SK-N-SH (cell line): ENCODE measurements at regions not wholly inside any gene's neighbourhood (a gene's known extent, or its start where the extent isn't known, plus 50 kb on each side); places are given as distances from the start of the nearest gene placed in this dataset.

Source experiments
- CTCF ChIA-PET: fragments of 300-600, 350-600 bp; formaldehyde crosslinking; extraction: SDS; loops from one replicate; lab custom pipeline; 2021; lab: Yijun Ruan, JAX
- POLR2A ChIA-PET: fragments of 350-600 bp; sonication (Branson Sonifier 250); formaldehyde crosslinking; extraction: SDS; loops from one replicate; lab custom pipeline; 2020; ENCODE audit warnings: antibody characterized with exemption, inconsistent platforms; lab: Yijun Ruan, JAX
- DNase-seq: peaks from one replicate; pipeline ENCODE4 v3.0.0; 2012
- H2AFZ ChIP-seq: fragments of 200-600 bp; sonication (generic); 2 replicates; pipeline ENCODE4 v1.8.1; 2016; ENCODE audit warnings: antibody characterized with exemption, mild to moderate bottlenecking, low read depth
- H3F3A ChIP-seq: fragments of 200-600 bp; sonication (generic); replicated peaks from 2 replicates; pipeline ENCODE3; 2016; ENCODE audit warnings: antibody characterized with exemption, mild to moderate bottlenecking; ENCODE audit not compliant: insufficient read depth
- H3K27ac ChIP-seq, 2 experiments: fragments of 200-500 bp in 1 of 2; fragments of 200-600 bp in 1 of 2; sonication (Bioruptor generic) in 1 of 2; sonication (generic), shearing (Covaris generic) in 1 of 2; 2 replicates each; pipeline versions ENCODE4 v1.5.1 to v1.6.1; 2014 to 2016; ENCODE audit warnings: low read depth in 2 of 2, inconsistent platforms in 1 of 2, low read length in 1 of 2, mild to moderate bottlenecking in 1 of 2, mixed read lengths in 1 of 2
- H3K27me3 ChIP-seq: fragments of 200-600 bp; sonication (generic), shearing (Covaris generic); 2 replicates; pipeline ENCODE4 v1.6.1; 2016; ENCODE audit warnings: mixed run types; ENCODE audit not compliant: insufficient read depth
- H3K36me3 ChIP-seq, 2 experiments: fragments of 200-500 bp in 1 of 2; fragments of 200-600 bp in 1 of 2; sonication (Bioruptor generic) in 1 of 2; sonication (generic) in 1 of 2; replicated peaks in 1 of 2; 2 replicates each; pipeline versions ENCODE3 to v1.5.1; 2014 to 2016; ENCODE audit warnings: low read length in 1 of 2, mild to moderate bottlenecking in 1 of 2; ENCODE audit not compliant: insufficient read depth in 2 of 2, control insufficient read depth in 1 of 2
- H3K4me1 ChIP-seq, 2 experiments: fragments of 200-500 bp in 1 of 2; fragments of 200-600 bp in 1 of 2; sonication (Bioruptor generic) in 1 of 2; sonication (generic), shearing (Covaris generic) in 1 of 2; 2 replicates each; pipeline versions ENCODE4 v1.5.1 to v1.6.1; 2014 to 2016; ENCODE audit warnings: low read depth in 1 of 2, low read length in 1 of 2, mixed run types in 1 of 2; ENCODE audit not compliant: insufficient read depth in 2 of 2, control insufficient read depth in 1 of 2
- H3K4me2 ChIP-seq: fragments of 200-600 bp; sonication (generic), shearing (Covaris generic); 2 replicates; pipeline ENCODE4 v1.6.1; 2017; ENCODE audit warnings: mixed run types
- H3K4me3 ChIP-seq, 2 experiments: fragments of 200-500 bp in 1 of 2; fragments of 200-600 bp in 1 of 2; sonication (Bioruptor generic) in 1 of 2; sonication (generic), shearing (Covaris generic) in 1 of 2; 2 replicates each; pipeline versions ENCODE4 v1.5.1 to v1.8.1; 2014 to 2016; ENCODE audit warnings: low read depth in 2 of 2, inconsistent platforms in 1 of 2, low read length in 1 of 2, mild to moderate bottlenecking in 1 of 2, mixed read lengths in 1 of 2, moderate library complexity in 1 of 2
- H3K79me2 ChIP-seq: fragments of 200-600 bp; sonication (generic); 2 replicates; pipeline ENCODE4 v1.8.1; 2017; ENCODE audit warnings: mild to moderate bottlenecking; ENCODE audit not compliant: insufficient read depth
- H3K9ac ChIP-seq: fragments of 200-600 bp; sonication (generic); 2 replicates; pipeline ENCODE4 v1.6.1; 2017; ENCODE audit warnings: mixed run types
- H3K9me2 ChIP-seq: fragments of 200-600 bp; sonication (generic); 2 replicates; pipeline ENCODE4 v1.6.1; 2017; ENCODE audit warnings: mixed run types
- H3K9me3 ChIP-seq: fragments of 200-600 bp; sonication (generic); 2 replicates; pipeline ENCODE4 v1.6.1; 2017; ENCODE audit warnings: mixed run types, mild to moderate bottlenecking, moderate library complexity
- H4K20me1 ChIP-seq: fragments of 200-600 bp; sonication (generic); 2 replicates; pipeline ENCODE4 v1.6.1; 2017; ENCODE audit warnings: mild to moderate bottlenecking, mixed run types; ENCODE audit not compliant: insufficient read depth
- ELF1 ChIP-seq: IDR thresholded peaks from 2 replicates; pipeline ENCODE4 v1.4.0; 2012
- EP300 ChIP-seq, 2 experiments: IDR thresholded peaks; 2 replicates each; pipeline versions ENCODE4 v1.4.0 to v1.6.1; 2012; ENCODE audit warnings: borderline replicate concordance in 1 of 2, low read depth in 1 of 2, low read length in 1 of 2
- FOSL2 ChIP-seq: IDR thresholded peaks from 2 replicates; pipeline ENCODE4 v1.4.0; 2012; ENCODE audit warnings: low read depth, mild to moderate bottlenecking, moderate library complexity, borderline replicate concordance
- FOXJ3 ChIP-seq: sonication (generic); formaldehyde crosslinking; IDR thresholded peaks from 2 replicates; pipeline ENCODE4 v1.5.1; 2020; ENCODE audit warnings: mild to moderate bottlenecking, missing genetic modification reagents
- FOXM1 ChIP-seq: IDR thresholded peaks from 2 replicates; pipeline ENCODE4 v1.4.0; 2012; ENCODE audit warnings: low read depth, mild to moderate bottlenecking
- GATA2 ChIP-seq: sonication (generic); formaldehyde crosslinking; IDR thresholded peaks from 2 replicates; pipeline ENCODE4 v1.5.0; 2020; ENCODE audit warnings: mild to moderate bottlenecking, missing genetic modification reagents
- JUND ChIP-seq: IDR thresholded peaks from 2 replicates; pipeline ENCODE4 v1.4.0; 2012
- MEF2A ChIP-seq: IDR thresholded peaks from 2 replicates; pipeline ENCODE4 v1.4.0; 2012; ENCODE audit warnings: low read depth, borderline replicate concordance
- NRF1 ChIP-seq: IDR thresholded peaks from 2 replicates; pipeline ENCODE4 v1.6.1; 2012; ENCODE audit warnings: low read depth, mild to moderate bottlenecking, low read length
- POLR2AphosphoS5 ChIP-seq: IDR thresholded peaks from 2 replicates; pipeline ENCODE4 v1.6.1; 2012; ENCODE audit warnings: low read depth, low read length
- RAD21 ChIP-seq: IDR thresholded peaks from 2 replicates; pipeline ENCODE4 v1.6.1; 2012; ENCODE audit warnings: mild to moderate bottlenecking, low read length
- RCOR1 ChIP-seq: fragments of 150-350 bp; IDR thresholded peaks from 2 replicates; pipeline ENCODE4 v1.6.1; 2017; ENCODE audit warnings: antibody characterized with exemption, low read length
- RFX5 ChIP-seq: IDR thresholded peaks from 2 replicates; pipeline ENCODE4 v1.6.1; 2012; ENCODE audit warnings: mild to moderate bottlenecking, improper control_type of control experiment, low read length
- SIN3A ChIP-seq: IDR thresholded peaks from 2 replicates; pipeline ENCODE4 v1.6.1; 2012; ENCODE audit warnings: low read depth, mild to moderate bottlenecking, low read length, moderate library complexity, borderline replicate concordance
- TCF12 ChIP-seq: IDR thresholded peaks from 2 replicates; pipeline ENCODE4 v1.4.0; 2012
- TEAD4 ChIP-seq: IDR thresholded peaks from 2 replicates; pipeline ENCODE4 v1.4.0; 2012; ENCODE audit warnings: mild to moderate bottlenecking, borderline replicate concordance; ENCODE audit not compliant: insufficient read depth
- YY1 ChIP-seq: IDR thresholded peaks from 2 replicates; pipeline ENCODE4 v1.4.0; 2012; ENCODE audit warnings: low read depth, mild to moderate bottlenecking
- WGBS: methylation state at CpG from one replicate; pipeline ENCODE4 v1.1.6; 2017; ENCODE audit warnings: low lambda C conversion rate; 5-methylcytosine and 5-hydroxymethylcytosine counted together
- TF ChIP-seq, protein P1 (sequence below): IDR thresholded peaks from 2 replicates; pipeline ENCODE4 v1.4.0; 2012; ENCODE audit warnings: low read depth
- TF ChIP-seq, protein P2 (sequence below): IDR thresholded peaks from 2 replicates; pipeline ENCODE4 v1.4.0; 2012; ENCODE audit warnings: low read depth, borderline replicate concordance
- TF ChIP-seq, protein P3 (sequence below): IDR thresholded peaks from 2 replicates; pipeline ENCODE4 v1.6.1; 2012; ENCODE audit warnings: mild to moderate bottlenecking, low read depth, low read length, moderate library complexity

DNA sequence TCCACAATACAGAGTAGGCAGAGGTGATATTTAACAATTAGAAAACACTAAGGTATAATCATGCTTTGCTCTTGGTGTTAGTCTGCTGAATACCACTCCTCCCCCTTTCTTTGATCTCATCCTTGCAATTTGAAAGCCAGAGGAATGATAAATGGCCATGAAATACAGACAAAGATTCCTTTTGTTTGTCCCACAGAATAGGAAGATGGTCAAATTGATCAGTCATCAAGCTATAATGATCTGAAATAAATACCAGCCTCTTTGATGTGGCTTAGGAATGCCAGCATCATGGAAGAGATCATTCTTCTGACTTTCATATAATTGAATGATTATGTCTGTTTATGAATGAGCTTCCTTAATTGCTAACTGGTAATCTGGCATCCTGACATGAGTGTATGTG, 1541.7 kb upstream of the CDH8 start:
- POLR2A ChIA-PET = no interaction called here
- Histone ChIP-seq H2AFZ (no peak overlapping the region), H3F3A (no peaks in the 10 kb centered on the region), H3K27ac (no peak overlapping the region), H3K27me3 (no peaks in the 10 kb centered on the region), H3K4me2 (no peak overlapping the region), H3K9me3 (no peaks in the 10 kb centered on the region), H3K79me2 (no peaks in the 10 kb centered on the region), H3K9ac (no peak overlapping the region), H3K36me3 (no peaks in the 10 kb centered on the region), H3K4me3 (no peak overlapping the region), H3K9me2 (no peaks in the 10 kb centered on the region), H3K4me1 (no peaks in the 10 kb centered on the region), H4K20me1 (no peaks in the 10 kb centered on the region)
- no peak for DNase-seq
- CTCF ChIA-PET = no interaction called here
- TF ChIP-seq, protein P1, sequence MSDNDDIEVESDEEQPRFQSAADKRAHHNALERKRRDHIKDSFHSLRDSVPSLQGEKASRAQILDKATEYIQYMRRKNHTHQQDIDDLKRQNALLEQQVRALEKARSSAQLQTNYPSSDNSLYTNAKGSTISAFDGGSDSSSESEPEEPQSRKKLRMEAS = no peak
- TF ChIP-seq JUND = no peak
- TF ChIP-seq, protein P2, sequence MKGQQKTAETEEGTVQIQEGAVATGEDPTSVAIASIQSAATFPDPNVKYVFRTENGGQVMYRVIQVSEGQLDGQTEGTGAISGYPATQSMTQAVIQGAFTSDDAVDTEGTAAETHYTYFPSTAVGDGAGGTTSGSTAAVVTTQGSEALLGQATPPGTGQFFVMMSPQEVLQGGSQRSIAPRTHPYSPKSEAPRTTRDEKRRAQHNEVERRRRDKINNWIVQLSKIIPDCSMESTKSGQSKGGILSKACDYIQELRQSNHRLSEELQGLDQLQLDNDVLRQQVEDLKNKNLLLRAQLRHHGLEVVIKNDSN = no peak
- TF ChIP-seq RFX5 = no peak
- no peak for TF ChIP-seq GATA2
- TF ChIP-seq FOSL2 = no peak
- no peak for TF ChIP-seq RAD21
- no peak for TF ChIP-seq NRF1
- TF ChIP-seq EP300 (IDR thresholded peaks at IDR 0.05; ENCODE audit: borderline replicate concordance in 1 of 2, low read depth in 1 of 2, low read length in 1 of 2) = no peak
- TF ChIP-seq TCF12 = no peak
- TF ChIP-seq FOXJ3 (CRISPR knock-in tag) = no peak

DNA sequence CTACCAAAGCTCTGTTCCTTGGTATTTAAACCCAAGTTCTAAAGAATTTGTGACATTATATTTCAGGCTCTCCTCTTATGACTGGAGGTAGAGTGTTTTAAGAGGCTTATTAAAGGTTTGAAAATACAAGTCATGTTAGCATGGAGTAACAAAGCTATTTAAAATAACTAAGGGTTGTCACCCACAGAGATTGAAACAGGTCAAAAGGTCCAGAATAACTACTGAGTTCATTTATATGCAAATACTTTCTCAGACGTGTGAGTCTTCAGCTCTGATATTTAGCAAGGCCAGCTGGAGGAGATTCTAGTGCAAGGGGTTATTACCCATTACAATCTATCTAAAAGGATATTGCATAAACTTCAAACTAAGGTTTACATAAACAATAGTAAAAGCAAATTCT, 1538.8 kb upstream of the CDH8 start:
- no peaks in the 10 kb centered on the region for H3K4me1 ChIP-seq
- ChIA-PET POLR2A (no interaction called here), CTCF (interaction anchor here (0.8 kb wide), 1 partner anchor 14 kb away, joined by 3 read pairs; no protein-coding TSS in a partner anchor)
- no peak overlapping the region for H3K9ac ChIP-seq
- TF ChIP-seq FOXM1 = no peak
- TF ChIP-seq NRF1 = no peak
- TF ChIP-seq POLR2AphosphoS5 = no peak
- no peaks in the 10 kb centered on the region for H4K20me1 ChIP-seq
- 82% methylated on average over 1 of the region's 1 CpG for WGBS
- no peaks in the 10 kb centered on the region for H3K79me2 ChIP-seq
- DNase-seq = no peak
- H3K9me3 ChIP-seq = no peaks in the 10 kb centered on the region
- no peaks in the 10 kb centered on the region for H3F3A ChIP-seq
- H2AFZ ChIP-seq = no peak overlapping the region
- H3K36me3 ChIP-seq = no peaks in the 10 kb centered on the region
- H3K27me3 ChIP-seq = no peaks in the 10 kb centered on the region
- H3K4me2 ChIP-seq = no peak overlapping the region
- no peak overlapping the region for H3K27ac ChIP-seq
- no peak overlapping the region for H3K4me3 ChIP-seq
- H3K9me2 ChIP-seq = no peaks in the 10 kb centered on the region

DNA sequence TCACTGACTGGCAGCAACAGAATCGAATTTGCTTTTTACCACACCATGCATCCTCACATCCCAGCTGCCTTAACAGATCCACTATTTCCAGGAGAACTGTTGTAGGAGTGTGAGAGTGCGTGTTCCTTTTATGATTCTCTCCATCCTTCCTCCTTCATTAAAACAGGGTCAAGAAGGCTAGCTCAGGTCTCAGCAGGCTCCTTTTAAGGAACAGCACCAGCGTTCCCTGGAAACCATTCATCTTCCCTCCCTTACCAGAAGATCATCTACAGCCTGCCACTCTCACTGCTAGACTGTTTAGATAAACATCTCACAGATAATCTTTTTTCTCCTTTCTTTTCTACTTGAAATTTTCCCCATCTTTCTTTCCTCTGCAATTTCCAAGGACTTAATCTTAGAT, 1531.9 kb upstream of the CDH8 start:
- peaks cover 0 to 3% of the 10 kb centered on the region in 2 experiments; a peak in 2 of 4 replicates for H3K4me1 ChIP-seq
- no peaks in the 10 kb centered on the region for H3F3A ChIP-seq
- no peak overlapping the region for H3K27ac ChIP-seq
- no peaks in the 10 kb centered on the region for H3K27me3 ChIP-seq
- 36% methylated on average over 3 of the region's 3 CpGs for WGBS
- CTCF ChIA-PET = interaction anchor here (1.4 kb wide), 1 partner anchor 10 kb away, joined by 6 read pairs; no protein-coding TSS in a partner anchor
- H3K4me2 ChIP-seq = no peak overlapping the region
- no peaks in the 10 kb centered on the region for H3K79me2 ChIP-seq
- POLR2A ChIA-PET = no interaction called here
- H4K20me1 ChIP-seq = no peaks in the 10 kb centered on the region
- no peak for DNase-seq
- no peak overlapping the region for H3K9ac ChIP-seq
- H3K4me3 ChIP-seq = no peak overlapping the region
- H3K9me2 ChIP-seq = no peaks in the 10 kb centered on the region
- 0 out of 2 replicates have a peak overlapping the region, but pooled peaks have one; percentile 24 for H2AFZ ChIP-seq
- H3K36me3 ChIP-seq = no peaks in the 10 kb centered on the region
- no peaks in the 10 kb centered on the region for H3K9me3 ChIP-seq
- TF ChIP-seq ELF1 (no peak), SIN3A (no peak), JUND (no peak), RCOR1 (no peak), TEAD4 (no peak), FOSL2 (no peak), YY1 (no peak), MEF2A (no peak), POLR2AphosphoS5 (no peak), EP300 (IDR thresholded peaks at IDR 0.05; ENCODE audit: borderline replicate concordance in 1 of 2, low read depth in 1 of 2, low read length in 1 of 2) (no peak)
- TF ChIP-seq, protein P1 = no peak
- TF ChIP-seq, protein P3, sequence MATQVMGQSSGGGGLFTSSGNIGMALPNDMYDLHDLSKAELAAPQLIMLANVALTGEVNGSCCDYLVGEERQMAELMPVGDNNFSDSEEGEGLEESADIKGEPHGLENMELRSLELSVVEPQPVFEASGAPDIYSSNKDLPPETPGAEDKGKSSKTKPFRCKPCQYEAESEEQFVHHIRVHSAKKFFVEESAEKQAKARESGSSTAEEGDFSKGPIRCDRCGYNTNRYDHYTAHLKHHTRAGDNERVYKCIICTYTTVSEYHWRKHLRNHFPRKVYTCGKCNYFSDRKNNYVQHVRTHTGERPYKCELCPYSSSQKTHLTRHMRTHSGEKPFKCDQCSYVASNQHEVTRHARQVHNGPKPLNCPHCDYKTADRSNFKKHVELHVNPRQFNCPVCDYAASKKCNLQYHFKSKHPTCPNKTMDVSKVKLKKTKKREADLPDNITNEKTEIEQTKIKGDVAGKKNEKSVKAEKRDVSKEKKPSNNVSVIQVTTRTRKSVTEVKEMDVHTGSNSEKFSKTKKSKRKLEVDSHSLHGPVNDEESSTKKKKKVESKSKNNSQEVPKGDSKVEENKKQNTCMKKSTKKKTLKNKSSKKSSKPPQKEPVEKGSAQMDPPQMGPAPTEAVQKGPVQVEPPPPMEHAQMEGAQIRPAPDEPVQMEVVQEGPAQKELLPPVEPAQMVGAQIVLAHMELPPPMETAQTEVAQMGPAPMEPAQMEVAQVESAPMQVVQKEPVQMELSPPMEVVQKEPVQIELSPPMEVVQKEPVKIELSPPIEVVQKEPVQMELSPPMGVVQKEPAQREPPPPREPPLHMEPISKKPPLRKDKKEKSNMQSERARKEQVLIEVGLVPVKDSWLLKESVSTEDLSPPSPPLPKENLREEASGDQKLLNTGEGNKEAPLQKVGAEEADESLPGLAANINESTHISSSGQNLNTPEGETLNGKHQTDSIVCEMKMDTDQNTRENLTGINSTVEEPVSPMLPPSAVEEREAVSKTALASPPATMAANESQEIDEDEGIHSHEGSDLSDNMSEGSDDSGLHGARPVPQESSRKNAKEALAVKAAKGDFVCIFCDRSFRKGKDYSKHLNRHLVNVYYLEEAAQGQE = no peak
